GM23338 (cell line): ENCODE measurements at regions not wholly inside any gene's neighbourhood (a gene's known extent, or its start where the extent isn't known, plus 50 kb on each side); places are given as distances from the start of the nearest gene placed in this dataset.

Source experiments
- ATAC-seq: fragments of 200-7000 bp; cut with Tn5 transposase; 3 replicates; pipeline ENCODE4 v1.9.1; 2020
- DNase-seq: peaks from one replicate; pipeline ENCODE4 v3.0.0-alpha.2; 2015; ENCODE audit warnings: low spot score
- H2AFZ ChIP-seq: fragments of 200-600 bp; sonication (generic); 2 replicates; pipeline ENCODE4 v1.8.0; 2016; ENCODE audit warnings: antibody characterized with exemption, mild to moderate bottlenecking, moderate library complexity
- H3F3A ChIP-seq: fragments of 200-600 bp; sonication (generic); replicated peaks from 2 replicates; pipeline ENCODE4 v1.8.0; 2017; ENCODE audit warnings: antibody characterized with exemption, mixed run types, low read depth
- H3K27ac ChIP-seq: fragments of 200-600 bp; sonication (generic); 2 replicates; pipeline ENCODE4 v1.6.1; 2016; ENCODE audit warnings: low read depth
- H3K27me3 ChIP-seq: fragments of 200-600 bp; sonication (generic); 2 replicates; pipeline ENCODE4 v1.8.0; 2016; ENCODE audit warnings: mild to moderate bottlenecking, mixed run types, moderate library complexity; ENCODE audit not compliant: insufficient read depth
- H3K36me3 ChIP-seq: fragments of 200-600 bp; sonication (generic); 2 replicates; pipeline ENCODE4 v1.8.0; 2016; ENCODE audit warnings: mild to moderate bottlenecking; ENCODE audit not compliant: insufficient read depth
- H3K4me1 ChIP-seq: fragments of 200-600 bp; sonication (generic); 2 replicates; pipeline ENCODE4 v1.8.0; 2016; ENCODE audit warnings: mild to moderate bottlenecking, moderate library complexity; ENCODE audit not compliant: insufficient read depth
- H3K4me2 ChIP-seq: fragments of 200-600 bp; sonication (generic); 2 replicates; pipeline ENCODE4 v1.7.1; 2017; ENCODE audit warnings: mixed run types
- H3K4me3 ChIP-seq: fragments of 200-600 bp; sonication (generic); 2 replicates; pipeline ENCODE4 v1.6.1; 2016; ENCODE audit warnings: mixed run types
- H3K79me2 ChIP-seq: fragments of 200-600 bp; sonication (generic); replicated peaks from 2 replicates; pipeline ENCODE4 v1.8.0; 2017; ENCODE audit warnings: mild to moderate bottlenecking; ENCODE audit not compliant: insufficient read depth
- H3K9me2 ChIP-seq: fragments of 200-600 bp; sonication (generic); 2 replicates; pipeline ENCODE4 v1.8.0; 2017; ENCODE audit not compliant: insufficient read depth
- H4K20me1 ChIP-seq: fragments of 200-600 bp; sonication (generic); replicated peaks from 2 replicates; pipeline ENCODE4 v1.8.0; 2017; ENCODE audit warnings: mild to moderate bottlenecking; ENCODE audit not compliant: insufficient read depth
- H3K27ac Mint-ChIP-seq: 2 replicates; pipeline ENCODE4 v1.8.0; 2020; ENCODE audit warnings: inconsistent platforms, mild to moderate bottlenecking, moderate library complexity, mixed read lengths
- H3K27me3 Mint-ChIP-seq: 3 replicates; pipeline ENCODE4 v1.8.0; 2022; ENCODE audit warnings: low read depth, mild to moderate bottlenecking, moderate library complexity, mixed read lengths, inconsistent platforms; ENCODE audit not compliant: insufficient read depth, poor library complexity
- H3K36me3 Mint-ChIP-seq: 3 replicates; pipeline ENCODE4 v1.8.0; 2021; ENCODE audit warnings: low read depth, mild to moderate bottlenecking, inconsistent platforms, moderate library complexity, mixed read lengths
- H3K4me1 Mint-ChIP-seq: 3 replicates; pipeline ENCODE4 v1.8.0; 2020; ENCODE audit warnings: mild to moderate bottlenecking, inconsistent platforms, mixed read lengths
- H3K4me3 Mint-ChIP-seq: 3 replicates; pipeline ENCODE4 v1.8.0; 2021; ENCODE audit warnings: moderate library complexity, mild to moderate bottlenecking, inconsistent platforms, mixed read lengths
- H3K9me3 Mint-ChIP-seq: 3 replicates; pipeline ENCODE4 v1.8.0; 2020; ENCODE audit warnings: moderate library complexity, mild to moderate bottlenecking, inconsistent platforms, mixed read lengths
- CREB1 ChIP-seq: fragments of 250-450 bp; sonication (Bioruptor Pico); IDR thresholded peaks from 2 replicates; pipeline ENCODE4 v1.5.0; 2020; ENCODE audit warnings: low read depth, mild to moderate bottlenecking, moderate library complexity
- CTCF ChIP-seq, 2 experiments: fragments of 200-600 bp in 1 of 2; sonication (generic) in 1 of 2; conservative IDR thresholded peaks; 2 replicates each; pipeline versions ENCODE4 v1.5.1 to v1.6.1; 2016 to 2017; ENCODE audit warnings: antibody characterized with exemption in 2 of 2, low read depth in 2 of 2, mild to moderate bottlenecking in 2 of 2, moderate library complexity in 1 of 2
- ETS1 ChIP-seq: IDR thresholded peaks from 2 replicates; pipeline ENCODE4 v1.6.1; 2016; ENCODE audit warnings: antibody characterized with exemption
- EZH2 ChIP-seq: fragments of 200-600 bp; sonication (generic); IDR thresholded peaks from one replicate; pipeline ENCODE4 v1.8.0; 2017; ENCODE audit warnings: antibody characterized with exemption, mild to moderate bottlenecking, low read depth; ENCODE audit not compliant: unreplicated experiment
- EZH2phosphoT487 ChIP-seq: fragments of 200-600 bp; sonication (generic); IDR thresholded peaks from one replicate; pipeline ENCODE4 v1.8.1; 2018; ENCODE audit warnings: antibody characterized with exemption; ENCODE audit not compliant: unreplicated experiment
- JUNB ChIP-seq: IDR thresholded peaks from one replicate; pipeline ENCODE4 v1.6.1; 2016; ENCODE audit warnings: antibody characterized with exemption; ENCODE audit not compliant: unreplicated experiment
- NANOG ChIP-seq: IDR thresholded peaks from 2 replicates; pipeline ENCODE4 v1.6.1; 2016; ENCODE audit warnings: antibody characterized with exemption, borderline replicate concordance
- POLR2AphosphoS5 ChIP-seq: IDR thresholded peaks from 2 replicates; pipeline ENCODE4 v1.6.1; 2016; ENCODE audit warnings: antibody characterized with exemption, low read depth
- REST ChIP-seq: IDR thresholded peaks from one replicate; pipeline ENCODE4 v1.6.1; 2018; ENCODE audit warnings: antibody characterized with exemption; ENCODE audit not compliant: unreplicated experiment
- STAT1 ChIP-seq: IDR thresholded peaks from one replicate; pipeline ENCODE4 v1.6.1; 2016; ENCODE audit warnings: antibody characterized with exemption; ENCODE audit not compliant: unreplicated experiment
- ZNF114 ChIP-seq: fragments of 250-450 bp; sonication (Bioruptor Pico); IDR thresholded peaks from 2 replicates; pipeline ENCODE4 v1.5.0; 2020; ENCODE audit warnings: mild to moderate bottlenecking, moderate library complexity
- ZNF331 ChIP-seq: fragments of 250-450 bp; sonication (Bioruptor Pico); IDR thresholded peaks from 2 replicates; pipeline ENCODE4 v1.5.0; 2020; ENCODE audit warnings: low read depth, mild to moderate bottlenecking, moderate library complexity
- ZNF462 ChIP-seq: fragments of 250-450 bp; sonication (Bioruptor Pico); IDR thresholded peaks from 2 replicates; pipeline ENCODE4 v1.5.0; 2020; ENCODE audit warnings: mild to moderate bottlenecking, moderate library complexity

- Mint-ChIP-seq H3K36me3 (peaks cover 11% of the 10 kb centered on the region), H3K9me3 (peaks cover 13% of the 10 kb centered on the region; the same call in 2 of the 3 replicates), H3K4me3 (no peak overlapping the region), H3K27me3 (peaks cover 2% of the 10 kb centered on the region), H3K4me1 (peaks cover 6% of the 10 kb centered on the region; the same call in 1 of the 3 replicates), H3K27ac (no peak overlapping the region)
- TF ChIP-seq ZNF331 (CRISPR knock-in tag): no peak
- no peak for TF ChIP-seq POLR2AphosphoS5
- no peak for TF ChIP-seq EZH2phosphoT487
- TF ChIP-seq ZNF462: no peak
- TF ChIP-seq ETS1: no peak
- TF ChIP-seq EZH2: no peak
- no peak for TF ChIP-seq NANOG
- TF ChIP-seq CTCF (conservative IDR thresholded peaks at IDR 0.05; ENCODE audit: low read depth in 2 of 2): no peak
- no peak for TF ChIP-seq ZNF114 (CRISPR knock-in tag)
- no peak for TF ChIP-seq CREB1 (CRISPR knock-in tag)
- no peak for TF ChIP-seq STAT1
- TF ChIP-seq JUNB: no peak
- no peak for TF ChIP-seq REST
- Histone ChIP-seq H3K9me2 (no peaks in the 10 kb centered on the region), H3K79me2 (no peaks in the 10 kb centered on the region), H3K27ac (no peak overlapping the region), H3K27me3 (no peaks in the 10 kb centered on the region), H3K4me3 (no peak overlapping the region), H3F3A (no peaks in the 10 kb centered on the region), H3K4me2 (no peak overlapping the region), H3K4me1 (no peaks in the 10 kb centered on the region), H4K20me1 (no peaks in the 10 kb centered on the region), H2AFZ (no peak overlapping the region), H3K36me3 (no peaks in the 10 kb centered on the region)
- DNase-seq (no peak), ATAC-seq (no peak)
These were observed 284.0 kb upstream of the TBL1XR1 start for GRCh38 chr3:177481329-177481728.
